SK-N-SH (cell line): ENCODE measurements at regions not wholly inside any gene's neighbourhood (a gene's known extent, or its start where the extent isn't known, plus 50 kb on each side); places are given as distances from the start of the nearest gene placed in this dataset.
"Not testable (repeated sequence)": the region's sequence is repeated elsewhere in the genome, so short reads cannot be mapped to it uniquely, and the experiment has no call there.

Source experiments
- CTCF ChIP-seq: fragments of 200-600 bp; sonication (generic); IDR thresholded peaks from 2 replicates; pipeline ENCODE4 v1.6.1; 2017; ENCODE audit warnings: antibody characterized with exemption, mild to moderate bottlenecking, moderate library complexity
- POLR2AphosphoS5 ChIP-seq: IDR thresholded peaks from 2 replicates; pipeline ENCODE4 v1.6.1; 2012; ENCODE audit warnings: low read depth, low read length
- SIN3A ChIP-seq: IDR thresholded peaks from 2 replicates; pipeline ENCODE4 v1.6.1; 2012; ENCODE audit warnings: low read depth, mild to moderate bottlenecking, low read length, moderate library complexity, borderline replicate concordance

DNA sequence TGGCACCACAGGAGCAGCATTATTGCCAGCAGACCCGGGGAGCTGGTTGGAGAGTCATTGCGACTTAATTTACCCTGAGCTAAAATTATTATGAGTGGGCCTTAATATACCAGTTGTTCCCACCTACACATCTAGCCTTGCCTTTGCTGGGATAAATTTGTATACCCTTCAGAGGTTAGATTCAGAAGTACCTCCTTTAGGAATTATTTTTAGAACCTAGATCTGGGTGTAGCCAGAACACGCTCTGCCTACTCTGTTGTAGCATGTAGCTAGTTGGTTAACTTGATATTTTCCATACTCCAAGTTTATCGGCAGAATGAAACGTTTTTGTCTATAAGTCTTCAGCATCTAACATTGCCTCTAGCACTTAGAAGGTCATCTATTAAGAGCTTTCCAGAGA, 65.5 kb upstream of the SEC22B start:
- not testable (repeated sequence) for TF ChIP-seq CTCF, POLR2AphosphoS5, SIN3A
